Muscle layer of duodenum (tissue), 2 donors: ENCODE measurements at regions not wholly inside any gene's neighbourhood (a gene's known extent, or its start where the extent isn't known, plus 50 kb on each side); places are given as distances from the start of the nearest gene placed in this dataset.

Source experiments
- H3K27ac ChIP-seq: one replicate; pipeline ENCODE4 v1.7.0; 2013; ENCODE audit warnings: mild to moderate bottlenecking, low read length
- H3K27me3 ChIP-seq: one replicate; pipeline ENCODE4 v1.7.0; 2013; ENCODE audit warnings: low read depth, mild to moderate bottlenecking, control low read depth, low read length
- H3K36me3 ChIP-seq, 2 donors: one replicate each; pipeline ENCODE4 v1.7.0; 2013; ENCODE audit warnings: low read length in 2 of 2, control low read depth in 1 of 2, mild to moderate bottlenecking in 1 of 2; ENCODE audit not compliant: insufficient read depth in 2 of 2, control insufficient read depth in 1 of 2
- H3K4me1 ChIP-seq, 2 donors: one replicate each; pipeline ENCODE4 v1.7.0; 2013; ENCODE audit warnings: low read length in 2 of 2, mild to moderate bottlenecking in 2 of 2, control low read depth in 1 of 2, moderate library complexity in 1 of 2; ENCODE audit not compliant: insufficient read depth in 2 of 2, control insufficient read depth in 1 of 2
- H3K4me3 ChIP-seq, 2 donors: one replicate each; pipeline ENCODE4 v1.7.0; 2013; ENCODE audit warnings: low read length in 2 of 2, low read depth in 1 of 2, mild to moderate bottlenecking in 1 of 2
- H3K9me3 ChIP-seq, 2 donors: one replicate each; pipeline ENCODE4 v1.7.0; 2013; ENCODE audit warnings: low read length in 2 of 2, control low read depth in 1 of 2, mild to moderate bottlenecking in 1 of 2; ENCODE audit not compliant: control insufficient read depth in 1 of 2
- donor health status: healthy.

GRCh38 chr5:136924490-136924889 is 559.1 kb upstream of the TRPC7 start:
- Histone ChIP-seq H3K4me3 (no peak overlapping the region), H3K27ac (no peak overlapping the region), H3K4me1 (no peaks in the 10 kb centered on the region), H3K36me3 (no peaks in the 10 kb centered on the region), H3K27me3 (no peaks in the 10 kb centered on the region), H3K9me3 (peaks cover 0 to 3% of the 10 kb centered on the region in 2 donors)

- Histone ChIP-seq H3K36me3 (no peaks in the 10 kb centered on the region), H3K4me1 (peaks cover 0 to 6% of the 10 kb centered on the region in 2 donors), H3K9me3 (no peaks in the 10 kb centered on the region), H3K27ac (no peak overlapping the region), H3K27me3 (no peaks in the 10 kb centered on the region), H3K4me3 (no peak overlapping the region)
Observed at GRCh38 chr5:136910625-136911024, 545.3 kb upstream of the TRPC7 start.

GRCh38 chr5:136909906-136910305 is 544.6 kb upstream of the TRPC7 start:
- H3K27me3 ChIP-seq, result no peaks in the 10 kb centered on the region
- H3K27ac ChIP-seq, result no peak overlapping the region
- peaks cover 0 to 6% of the 10 kb centered on the region in 2 donors for H3K4me1 ChIP-seq

GRCh38 chr5:136907371-136907770 is 542.0 kb upstream of the TRPC7 start:
- no peaks in the 10 kb centered on the region for H3K36me3 ChIP-seq
- H3K4me1 ChIP-seq, result peaks cover 0 to 6% of the 10 kb centered on the region in 2 donors
- H3K27me3 ChIP-seq, result no peaks in the 10 kb centered on the region
- H3K27ac ChIP-seq, result no peak overlapping the region
- peaks cover 0 to 2% of the 10 kb centered on the region in 2 donors for H3K9me3 ChIP-seq
- H3K4me3 ChIP-seq, result no peak overlapping the region

More at GRCh38 chr5:136909906-136910305, 544.6 kb upstream of the TRPC7 start:
- Histone ChIP-seq H3K4me3 (no peak overlapping the region), H3K9me3 (no peaks in the 10 kb centered on the region), H3K36me3 (no peaks in the 10 kb centered on the region)

GRCh38 chr5:136906545-136906944 is 541.2 kb upstream of the TRPC7 start:
- Histone ChIP-seq H3K4me1 (peaks cover 0 to 6% of the 10 kb centered on the region in 2 donors), H3K27ac (no peak overlapping the region), H3K36me3 (no peaks in the 10 kb centered on the region), H3K4me3 (no peak overlapping the region), H3K27me3 (no peaks in the 10 kb centered on the region), H3K9me3 (peaks cover 0 to 2% of the 10 kb centered on the region in 2 donors)

GRCh38 chr5:136905571-136905970 is 540.2 kb upstream of the TRPC7 start:
- H3K4me1 ChIP-seq, result peaks cover 0 to 6% of the 10 kb centered on the region in 2 donors

GRCh38 chr5:136894070-136894469 is 528.7 kb upstream of the TRPC7 start:
- no peak overlapping the region for H3K27ac ChIP-seq
- H3K4me1 ChIP-seq, result peaks cover 0 to 7% of the 10 kb centered on the region in 2 donors
- H3K36me3 ChIP-seq, result no peaks in the 10 kb centered on the region
- no peaks in the 10 kb centered on the region for H3K27me3 ChIP-seq
- no peak overlapping the region for H3K4me3 ChIP-seq
- H3K9me3 ChIP-seq, result no peaks in the 10 kb centered on the region

More at GRCh38 chr5:136905571-136905970, 540.2 kb upstream of the TRPC7 start:
- Histone ChIP-seq H3K27ac (no peak overlapping the region), H3K9me3 (peaks cover 0 to 2% of the 10 kb centered on the region in 2 donors), H3K36me3 (no peaks in the 10 kb centered on the region), H3K4me3 (no peak overlapping the region), H3K27me3 (no peaks in the 10 kb centered on the region)

- H3K4me3 ChIP-seq, result no peak overlapping the region
- H3K27me3 ChIP-seq, result no peaks in the 10 kb centered on the region
- H3K27ac ChIP-seq, result no peak overlapping the region
- H3K4me1 ChIP-seq, result peaks cover 0 to 7% of the 10 kb centered on the region in 2 donors
- no peaks in the 10 kb centered on the region for H3K9me3 ChIP-seq
- H3K36me3 ChIP-seq, result no peaks in the 10 kb centered on the region
Observed at GRCh38 chr5:136892000-136892399, 526.7 kb upstream of the TRPC7 start.

GRCh38 chr5:136891175-136891972 is 526.0 kb upstream of the TRPC7 start:
- Histone ChIP-seq H3K27ac (no peak overlapping the region), H3K9me3 (no peaks in the 10 kb centered on the region), H3K36me3 (no peaks in the 10 kb centered on the region), H3K4me1 (peaks cover 0 to 7% of the 10 kb centered on the region in 2 donors), H3K27me3 (no peaks in the 10 kb centered on the region), H3K4me3 (no peak overlapping the region)

- no peak overlapping the region for H3K27ac ChIP-seq
- no peak overlapping the region for H3K4me3 ChIP-seq
- no peaks in the 10 kb centered on the region for H3K9me3 ChIP-seq
- H3K36me3 ChIP-seq, result no peaks in the 10 kb centered on the region
- H3K27me3 ChIP-seq, result no peaks in the 10 kb centered on the region
- H3K4me1 ChIP-seq, result peaks cover 0 to 7% of the 10 kb centered on the region in 2 donors
Observed at GRCh38 chr5:136890431-136891148, 525.2 kb upstream of the TRPC7 start.

- Histone ChIP-seq H3K9me3 (no peaks in the 10 kb centered on the region), H3K36me3 (no peaks in the 10 kb centered on the region), H3K4me3 (no peak overlapping the region), H3K27me3 (no peaks in the 10 kb centered on the region), H3K4me1 (peaks cover 0 to under 1% of the 10 kb centered on the region in 2 donors), H3K27ac (no peak overlapping the region)
Observed at GRCh38 chr5:136886608-136887007, 521.3 kb upstream of the TRPC7 start.
